T-helper 2 cell treated with Interferon-gamma antibody and Interleukin-4, amounts not matched to agents 5 μg/mL and 100 μg/mL, for 36 hours (primary cell): ENCODE measurements at regions not wholly inside any gene's neighbourhood (a gene's known extent, or its start where the extent isn't known, plus 50 kb on each side); places are given as distances from the start of the nearest gene placed in this dataset.
"Not testable (repeated sequence)": the region's sequence is repeated elsewhere in the genome, so short reads cannot be mapped to it uniquely, and the experiment has no call there.

Source experiments
- DNase-seq: peaks from one replicate; pipeline ENCODE4 v3.0.0; 2021; ENCODE audit warnings: low spot score
- H3K27ac Mint-ChIP-seq: one replicate; pipeline ENCODE4 v1.8.0; 2021; ENCODE audit warnings: mild to moderate bottlenecking, mixed read lengths
- H3K27me3 Mint-ChIP-seq: one replicate; pipeline ENCODE4 v1.8.0; 2021; ENCODE audit warnings: low read depth, mixed read lengths
- H3K36me3 Mint-ChIP-seq: one replicate; pipeline ENCODE4 v1.8.0; 2021; ENCODE audit warnings: low read depth, mixed read lengths
- H3K4me1 Mint-ChIP-seq: one replicate; pipeline ENCODE4 v1.8.0; 2021; ENCODE audit warnings: low read depth, mixed read lengths
- H3K4me3 Mint-ChIP-seq: one replicate; pipeline ENCODE4 v1.8.0; 2022; ENCODE audit warnings: mild to moderate bottlenecking, moderate library complexity, mixed read lengths
- H3K9me3 Mint-ChIP-seq: one replicate; pipeline ENCODE4 v1.8.0; 2021; ENCODE audit warnings: mixed read lengths

GRCh38 chr2:8319219-8319618, 362.6 kb upstream of the ID2 start:
- peaks cover 7% of the 10 kb centered on the region for H3K9me3 Mint-ChIP-seq
- peaks cover 5% of the 10 kb centered on the region for H3K36me3 Mint-ChIP-seq
- no peak overlapping the region for H3K27ac Mint-ChIP-seq
- no peak for DNase-seq
- H3K4me1 Mint-ChIP-seq, result peaks cover 21% of the 10 kb centered on the region
- no peak overlapping the region for H3K4me3 Mint-ChIP-seq
- H3K27me3 Mint-ChIP-seq, result peaks cover 37% of the 10 kb centered on the region

GRCh38 chr2:8320311-8321066, 361.4 kb upstream of the ID2 start:
- peaks cover 5% of the 10 kb centered on the region for H3K36me3 Mint-ChIP-seq
- H3K27me3 Mint-ChIP-seq, result peaks cover 36% of the 10 kb centered on the region
- no peak overlapping the region for H3K4me3 Mint-ChIP-seq
- DNase-seq, result no peak
- H3K4me1 Mint-ChIP-seq, result peaks cover 31% of the 10 kb centered on the region
- peaks cover 7% of the 10 kb centered on the region for H3K9me3 Mint-ChIP-seq
- H3K27ac Mint-ChIP-seq, result no peak overlapping the region

- no peak for DNase-seq
- H3K4me1 Mint-ChIP-seq, result peaks cover 36% of the 10 kb centered on the region
- H3K9me3 Mint-ChIP-seq, result peaks cover 3% of the 10 kb centered on the region
- H3K4me3 Mint-ChIP-seq, result no peak overlapping the region
- H3K27ac Mint-ChIP-seq, result no peak overlapping the region
- H3K27me3 Mint-ChIP-seq, result peaks cover 31% of the 10 kb centered on the region
- H3K36me3 Mint-ChIP-seq, result peaks cover 1% of the 10 kb centered on the region
These were observed 359.2 kb upstream of the ID2 start for GRCh38 chr2:8322634-8323033.

GRCh38 chr2:8324164-8324856, 357.5 kb upstream of the ID2 start:
- Mint-ChIP-seq H3K4me3 (peak overlapping the region; percentile 3), H3K4me1 (peaks cover 36% of the 10 kb centered on the region), H3K9me3 (peaks cover 3% of the 10 kb centered on the region), H3K27me3 (peaks cover 25% of the 10 kb centered on the region), H3K36me3 (no peaks in the 10 kb centered on the region), H3K27ac (peak overlapping the region; percentile 64)
- peak; percentile 57 for DNase-seq

GRCh38 chr2:8324901-8325300, 357.0 kb upstream of the ID2 start:
- H3K9me3 Mint-ChIP-seq, result peaks cover 3% of the 10 kb centered on the region
- H3K4me1 Mint-ChIP-seq, result peaks cover 42% of the 10 kb centered on the region
- no peak for DNase-seq
- peaks cover 23% of the 10 kb centered on the region for H3K27me3 Mint-ChIP-seq
- H3K36me3 Mint-ChIP-seq, result no peaks in the 10 kb centered on the region
- H3K4me3 Mint-ChIP-seq, result peak overlapping the region; percentile 3
- H3K27ac Mint-ChIP-seq, result peak overlapping the region; percentile 64

GRCh38 chr2:8327371-8328100, 354.3 kb upstream of the ID2 start:
- H3K27ac Mint-ChIP-seq, result no peak overlapping the region
- no peak overlapping the region for H3K4me3 Mint-ChIP-seq
- H3K9me3 Mint-ChIP-seq, result no peaks in the 10 kb centered on the region
- H3K27me3 Mint-ChIP-seq, result peaks cover 22% of the 10 kb centered on the region
- no peak for DNase-seq
- H3K36me3 Mint-ChIP-seq, result no peaks in the 10 kb centered on the region
- peaks cover 48% of the 10 kb centered on the region for H3K4me1 Mint-ChIP-seq

GRCh38 chr2:8328217-8328616, 353.6 kb upstream of the ID2 start:
- no peak for DNase-seq
- Mint-ChIP-seq H3K27me3 (peaks cover 21% of the 10 kb centered on the region), H3K9me3 (no peaks in the 10 kb centered on the region), H3K27ac (no peak overlapping the region), H3K4me1 (peaks cover 48% of the 10 kb centered on the region), H3K36me3 (no peaks in the 10 kb centered on the region), H3K4me3 (no peak overlapping the region)

GRCh38 chr2:8329660-8330622, 351.9 kb upstream of the ID2 start:
- H3K4me3 Mint-ChIP-seq, result peak overlapping the region; percentile 5
- peaks cover 19% of the 10 kb centered on the region for H3K27me3 Mint-ChIP-seq
- peaks cover 35% of the 10 kb centered on the region for H3K4me1 Mint-ChIP-seq
- peak overlapping the region; percentile 61 for H3K27ac Mint-ChIP-seq
- DNase-seq, result no peak
- no peaks in the 10 kb centered on the region for H3K9me3 Mint-ChIP-seq
- H3K36me3 Mint-ChIP-seq, result no peaks in the 10 kb centered on the region

GRCh38 chr2:8331068-8331467, 350.8 kb upstream of the ID2 start:
- peaks cover 19% of the 10 kb centered on the region for H3K27me3 Mint-ChIP-seq
- DNase-seq, result no peak
- H3K36me3 Mint-ChIP-seq, result no peaks in the 10 kb centered on the region
- peaks cover 29% of the 10 kb centered on the region for H3K4me1 Mint-ChIP-seq
- H3K9me3 Mint-ChIP-seq, result no peaks in the 10 kb centered on the region
- H3K4me3 Mint-ChIP-seq, result no peak overlapping the region
- H3K27ac Mint-ChIP-seq, result no peak overlapping the region

- no peak overlapping the region for H3K4me3 Mint-ChIP-seq
- peaks cover 2% of the 10 kb centered on the region for H3K36me3 Mint-ChIP-seq
- peaks cover 35% of the 10 kb centered on the region for H3K4me1 Mint-ChIP-seq
- H3K27ac Mint-ChIP-seq, result no peak overlapping the region
- H3K9me3 Mint-ChIP-seq, result no peaks in the 10 kb centered on the region
- DNase-seq, result no peak
- peaks cover 13% of the 10 kb centered on the region for H3K27me3 Mint-ChIP-seq
These were observed 349.2 kb upstream of the ID2 start for GRCh38 chr2:8332646-8333045.

- peaks cover 4% of the 10 kb centered on the region for H3K36me3 Mint-ChIP-seq
- no peaks in the 10 kb centered on the region for H3K9me3 Mint-ChIP-seq
- peaks cover 38% of the 10 kb centered on the region for H3K4me1 Mint-ChIP-seq
- no peak overlapping the region for H3K27ac Mint-ChIP-seq
- H3K4me3 Mint-ChIP-seq, result no peak overlapping the region
- no peak for DNase-seq
- peaks cover 13% of the 10 kb centered on the region for H3K27me3 Mint-ChIP-seq
These were observed 348.6 kb upstream of the ID2 start for GRCh38 chr2:8333177-8333831.

- H3K36me3 Mint-ChIP-seq, H3K27ac Mint-ChIP-seq, DNase-seq, H3K4me3 Mint-ChIP-seq, H3K9me3 Mint-ChIP-seq: not testable (repeated sequence)
- H3K27me3 Mint-ChIP-seq, result peaks cover 13% of the 10 kb centered on the region
- H3K4me1 Mint-ChIP-seq, result peaks cover 36% of the 10 kb centered on the region
These were observed 348.0 kb upstream of the ID2 start for GRCh38 chr2:8333832-8334187.

- Mint-ChIP-seq H3K36me3 (peaks cover 4% of the 10 kb centered on the region), H3K4me3 (no peak overlapping the region), H3K4me1 (peaks cover 27% of the 10 kb centered on the region), H3K9me3 (no peaks in the 10 kb centered on the region), H3K27ac (no peak overlapping the region), H3K27me3 (peaks cover 11% of the 10 kb centered on the region)
- no peak for DNase-seq
These were observed 347.0 kb upstream of the ID2 start for GRCh38 chr2:8334866-8335325.
